Endothelial cell of umbilical vein (primary cell): ENCODE measurements at regions not wholly inside any gene's neighbourhood (a gene's known extent, or its start where the extent isn't known, plus 50 kb on each side); places are given as distances from the start of the nearest gene placed in this dataset.

Experiments used
- BruUV-seq: library from RNA; stranded (reverse); fragments of 400-500 nt; replicated peaks from 2 replicates; lab custom pipeline; 2021; lab: Mats Ljungman, UMichigan
- CTCF ChIA-PET: fragments of 300-600, 350-600 bp; sonication (Branson Sonifier 250); formaldehyde crosslinking; loops from one replicate; lab custom pipeline; 2021; ENCODE audit warnings: antibody characterized with exemption, inconsistent platforms; lab: Charles Lee
- POLR2A ChIA-PET: fragments of 300-600, 350-600 bp; sonication (Branson Sonifier 250); formaldehyde crosslinking; loops from one replicate; lab custom pipeline; 2021; ENCODE audit warnings: antibody characterized with exemption, inconsistent platforms; lab: Charles Lee
- DNase-seq: peaks from one replicate; pipeline ENCODE4 v3.0.0-alpha.2; 2011; ENCODE audit warnings: low read depth, low spot score
- FAIRE-seq: peaks from 2 replicates; lab custom pipeline; 2011; peaks lifted over from hg19 to GRCh38; lab: Jason Lieb, UNC
- H2AFZ ChIP-seq: 2 replicates; pipeline ENCODE4 v1.6.0; 2012; ENCODE audit warnings: low read depth, low read length, control low read depth, inconsistent platforms
- H3K27ac ChIP-seq: 2 replicates; pipeline ENCODE4 v1.5.1; 2011; ENCODE audit warnings: low read depth, mild to moderate bottlenecking, control low read depth, low read length, moderate library complexity; ENCODE audit not compliant: insufficient read depth
- H3K27me3 ChIP-seq, 2 experiments: 2 replicates each; pipeline versions ENCODE4 v1.6.0 to v1.6.1; 2011; ENCODE audit warnings: low read length in 2 of 2, mixed read lengths in 1 of 2; ENCODE audit not compliant: control insufficient read depth in 2 of 2, insufficient read depth in 2 of 2
- H3K36me3 ChIP-seq, 2 experiments: 2 replicates in 1 of 2; 3 replicates in 1 of 2; pipeline ENCODE4 v1.5.1; 2011; ENCODE audit warnings: low read length in 2 of 2, mild to moderate bottlenecking in 1 of 2, moderate library complexity in 1 of 2; ENCODE audit not compliant: control insufficient read depth in 2 of 2, insufficient read depth in 2 of 2; ENCODE audit errors: extremely low read depth in 1 of 2
- H3K4me1 ChIP-seq: 3 replicates; pipeline ENCODE4 v1.5.1; 2011; ENCODE audit warnings: mild to moderate bottlenecking, low read length; ENCODE audit not compliant: control insufficient read depth, insufficient read depth; ENCODE audit errors: extremely low read depth
- H3K4me2 ChIP-seq: 2 replicates; pipeline ENCODE4 v1.6.1; 2011; ENCODE audit warnings: low read length, control low read depth, mixed read lengths; ENCODE audit not compliant: insufficient read depth
- H3K4me3 ChIP-seq, 3 experiments: fragments of 200-600 bp in 1 of 3; sonication (generic), shearing (Covaris generic) in 1 of 3; replicated peaks in 1 of 3; 2 replicates each; pipeline ENCODE4 v1.5.1; 2011 to 2016; ENCODE audit warnings: control low read depth in 3 of 3, low read length in 3 of 3, mild to moderate bottlenecking in 2 of 3, inconsistent platforms in 1 of 3, low read depth in 1 of 3, moderate library complexity in 1 of 3; ENCODE audit not compliant: insufficient read depth in 1 of 3
- H3K79me2 ChIP-seq: 2 replicates; pipeline ENCODE4 v1.6.0; 2012; ENCODE audit warnings: low read length, inconsistent platforms; ENCODE audit not compliant: control insufficient read depth, insufficient read depth
- H3K9ac ChIP-seq: replicated peaks from 2 replicates; pipeline ENCODE3; 2011; ENCODE audit warnings: low read length, control low read depth; ENCODE audit not compliant: insufficient read depth; ENCODE audit errors: extremely low read depth
- H3K9me1 ChIP-seq: replicated peaks from 3 replicates; pipeline ENCODE4 v1.6.0; 2011; ENCODE audit warnings: mild to moderate bottlenecking, low read length; ENCODE audit not compliant: control insufficient read depth, insufficient read depth; ENCODE audit errors: extremely low read depth
- H3K9me3 ChIP-seq: replicated peaks from 2 replicates; pipeline ENCODE4 v1.5.1; 2012; ENCODE audit warnings: low read length, inconsistent platforms; ENCODE audit not compliant: control insufficient read depth, insufficient read depth
- H4K20me1 ChIP-seq: replicated peaks from 2 replicates; pipeline ENCODE3; 2011; ENCODE audit warnings: mild to moderate bottlenecking, low read length; ENCODE audit not compliant: control insufficient read depth, insufficient read depth; ENCODE audit errors: extremely low read depth
- EZH2 ChIP-seq: IDR thresholded peaks from 2 replicates; pipeline ENCODE4 v1.6.1; 2012; ENCODE audit warnings: borderline replicate concordance, low read depth, mild to moderate bottlenecking, moderate library complexity, low read length, inconsistent platforms; ENCODE audit not compliant: severe bottlenecking
- FOS ChIP-seq: IDR thresholded peaks from 2 replicates; pipeline ENCODE4 v1.6.1; 2011; ENCODE audit warnings: mild to moderate bottlenecking, low read length, moderate library complexity, borderline replicate concordance; ENCODE audit not compliant: insufficient read depth
- GATA2 ChIP-seq: IDR thresholded peaks from 2 replicates; pipeline ENCODE4 v1.7.0; 2011; ENCODE audit warnings: low read depth, mild to moderate bottlenecking, moderate library complexity, mixed read lengths, low read length; ENCODE audit not compliant: insufficient read length, insufficient read depth
- JUN ChIP-seq: IDR thresholded peaks from 2 replicates; pipeline ENCODE4 v1.6.1; 2011; ENCODE audit warnings: borderline replicate concordance, low read depth; ENCODE audit not compliant: insufficient read length, insufficient read depth
- MAX ChIP-seq: IDR thresholded peaks from 2 replicates; pipeline ENCODE4 v1.6.1; 2011; ENCODE audit not compliant: insufficient read depth, insufficient read length
- MYC ChIP-seq: IDR thresholded peaks from one replicate; pipeline ENCODE4 v1.6.1; 2011; ENCODE audit warnings: mild to moderate bottlenecking, low read depth, low read length
- POLR2A ChIP-seq: IDR thresholded peaks from 2 replicates; pipeline ENCODE4 v1.6.1; 2012; ENCODE audit warnings: low read depth, mild to moderate bottlenecking, control low read depth, low read length
- POLR2AphosphoS5 ChIP-seq: IDR thresholded peaks from 2 replicates; pipeline ENCODE4 v1.6.1; 2012; ENCODE audit warnings: low read depth, mild to moderate bottlenecking, control low read depth, low read length, moderate library complexity; ENCODE audit not compliant: insufficient read depth
- dilution Hi-C: fragments of 300-500 bp; cut with MboI; formaldehyde crosslinking; loops from one replicate; pipeline ENCODE4 v1.15.0; 2019; ENCODE audit warnings: low sequenced_read_pairs; ENCODE audit not compliant: extremely low pct_ligation_motif_present
- intact Hi-C: fragments of 100-400 bp; cut with micrococcal nuclease; formaldehyde crosslinking; loops from one replicate; pipeline ENCODE4 v1.10.0; 2022
- TF ChIP-seq, protein P1 (sequence below), 2 donors: IDR thresholded peaks; 1 replicate in 1 of 2; 2 replicates in 1 of 2; pipeline ENCODE4 v1.5.1; 2011; ENCODE audit warnings: low read length in 2 of 2, mild to moderate bottlenecking in 2 of 2, moderate library complexity in 2 of 2, control low read depth in 1 of 2, inconsistent platforms in 1 of 2, low read depth in 1 of 2; ENCODE audit not compliant: insufficient read depth in 1 of 2; ENCODE audit errors: extremely low read depth in 1 of 2

DNA sequence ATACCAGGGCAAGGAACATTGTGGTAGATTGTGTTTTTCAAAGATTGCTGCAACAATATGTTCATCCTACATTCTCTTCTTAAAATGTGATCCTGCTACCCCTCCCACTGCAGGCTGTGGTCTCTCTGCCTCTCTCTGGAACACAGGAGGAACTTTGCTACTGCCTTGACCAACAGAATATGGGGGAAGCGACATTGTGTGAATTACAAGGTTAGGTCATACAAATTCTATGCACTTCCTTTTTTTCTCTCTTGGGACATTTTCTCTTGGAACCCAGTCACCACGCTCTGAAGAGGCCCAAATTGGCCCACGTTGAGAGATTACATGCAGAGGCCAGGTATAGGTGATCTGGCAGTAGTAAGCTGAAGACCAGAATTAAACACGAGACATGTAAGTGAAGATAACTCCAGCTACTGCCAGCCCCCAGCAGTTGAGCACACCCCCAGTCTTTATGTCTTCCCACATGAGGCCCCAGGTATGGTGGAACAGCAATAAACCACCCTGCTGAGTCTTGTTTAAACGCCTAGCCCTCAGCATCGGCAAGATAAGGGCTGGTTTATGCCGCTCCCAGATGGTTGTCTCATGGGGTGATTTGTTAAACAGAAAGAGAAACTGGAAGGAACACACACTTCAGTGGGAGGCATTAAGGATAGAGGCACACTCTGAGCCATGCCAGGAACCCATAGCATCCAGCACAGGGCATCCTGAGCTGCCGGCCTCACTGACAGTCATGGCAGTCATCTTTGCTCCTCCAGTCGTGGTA lies 59.9 kb downstream of the FAM43A start:
- H3K9ac ChIP-seq: no peak overlapping the region
- FAIRE-seq: no peak
- H3K27ac ChIP-seq: no peak overlapping the region
- no peaks in the 10 kb centered on the region for H3K27me3 ChIP-seq
- dilution Hi-C loops (no loop called here), intact Hi-C loops (no loop called here)
- H2AFZ ChIP-seq: no peak overlapping the region
- H3K4me1 ChIP-seq: peaks cover 16% of the 10 kb centered on the region
- H4K20me1 ChIP-seq: no peaks in the 10 kb centered on the region
- H3K4me2 ChIP-seq: no peak overlapping the region
- H3K36me3 ChIP-seq: no peaks in the 10 kb centered on the region
- ChIA-PET CTCF (no interaction called here), POLR2A (no interaction called here)
- no peak overlapping the region for H3K4me3 ChIP-seq
- no peaks in the 10 kb centered on the region for H3K79me2 ChIP-seq
- no peaks in the 10 kb centered on the region for H3K9me1 ChIP-seq
- DNase-seq: no peak
- TF ChIP-seq GATA2 (no peak), POLR2A (no peak), POLR2AphosphoS5 (no peak), FOS (no peak), JUN (no peak), EZH2 (no peak), MAX (no peak), MYC (no peak)
- TF ChIP-seq, protein P1, sequence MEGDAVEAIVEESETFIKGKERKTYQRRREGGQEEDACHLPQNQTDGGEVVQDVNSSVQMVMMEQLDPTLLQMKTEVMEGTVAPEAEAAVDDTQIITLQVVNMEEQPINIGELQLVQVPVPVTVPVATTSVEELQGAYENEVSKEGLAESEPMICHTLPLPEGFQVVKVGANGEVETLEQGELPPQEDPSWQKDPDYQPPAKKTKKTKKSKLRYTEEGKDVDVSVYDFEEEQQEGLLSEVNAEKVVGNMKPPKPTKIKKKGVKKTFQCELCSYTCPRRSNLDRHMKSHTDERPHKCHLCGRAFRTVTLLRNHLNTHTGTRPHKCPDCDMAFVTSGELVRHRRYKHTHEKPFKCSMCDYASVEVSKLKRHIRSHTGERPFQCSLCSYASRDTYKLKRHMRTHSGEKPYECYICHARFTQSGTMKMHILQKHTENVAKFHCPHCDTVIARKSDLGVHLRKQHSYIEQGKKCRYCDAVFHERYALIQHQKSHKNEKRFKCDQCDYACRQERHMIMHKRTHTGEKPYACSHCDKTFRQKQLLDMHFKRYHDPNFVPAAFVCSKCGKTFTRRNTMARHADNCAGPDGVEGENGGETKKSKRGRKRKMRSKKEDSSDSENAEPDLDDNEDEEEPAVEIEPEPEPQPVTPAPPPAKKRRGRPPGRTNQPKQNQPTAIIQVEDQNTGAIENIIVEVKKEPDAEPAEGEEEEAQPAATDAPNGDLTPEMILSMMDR (IDR thresholded peaks at IDR 0.05; ENCODE audit: extremely low read depth in 1 of 2, insufficient read depth in 1 of 2, low read depth in 1 of 2, low read length in 2 of 2): no peak
- no TSS peak for BruUV-seq
- no peaks in the 10 kb centered on the region for H3K9me3 ChIP-seq
